HG02571 (cell line): ENCODE measurements at regions not wholly inside any gene's neighbourhood (a gene's known extent, or its start where the extent isn't known, plus 50 kb on each side); places are given as distances from the start of the nearest gene placed in this dataset.
"Not testable (repeated sequence)": the region's sequence is repeated elsewhere in the genome, so short reads cannot be mapped to it uniquely, and the experiment has no call there.

Source experiments
- ATAC-seq: cut with Tn5 transposase; IDR thresholded peaks from one replicate; pipeline ENCODE4 v1.9.1; 2021; ENCODE audit warnings: mild to moderate bottlenecking, moderate library complexity; ENCODE audit not compliant: unreplicated experiment

- ATAC-seq = no peak
These were observed 83.7 kb upstream of the CTDP1 start for GRCh38 chr18:79595876-79596374.

GRCh38 chr18:79596446-79597175 is 83.0 kb upstream of the CTDP1 start:
- no peak for ATAC-seq

GRCh38 chr18:79597176-79597830 is 82.3 kb upstream of the CTDP1 start:
- ATAC-seq = no peak

- ATAC-seq = no peak
These were observed 81.6 kb upstream of the CTDP1 start for GRCh38 chr18:79597831-79598632.

GRCh38 chr18:79598633-79599175 is 80.9 kb upstream of the CTDP1 start:
- ATAC-seq = no peak

- ATAC-seq = no peak
These were observed 80.1 kb upstream of the CTDP1 start for GRCh38 chr18:79599441-79599931.

GRCh38 chr18:79600141-79600540 is 79.5 kb upstream of the CTDP1 start:
- no peak for ATAC-seq

- ATAC-seq = no peak
These were observed 79.0 kb upstream of the CTDP1 start for GRCh38 chr18:79600596-79600995.

- no peak for ATAC-seq
These were observed 78.4 kb upstream of the CTDP1 start for GRCh38 chr18:79601234-79601633.

GRCh38 chr18:79603321-79604204 is 76.0 kb upstream of the CTDP1 start:
- ATAC-seq = no peak

GRCh38 chr18:79604205-79604912 is 75.2 kb upstream of the CTDP1 start:
- no peak for ATAC-seq

- no peak for ATAC-seq
These were observed 74.4 kb upstream of the CTDP1 start for GRCh38 chr18:79604913-79605880.

GRCh38 chr18:79606071-79606470 is 73.5 kb upstream of the CTDP1 start:
- ATAC-seq = not testable (repeated sequence)

GRCh38 chr18:79606621-79607331 is 72.8 kb upstream of the CTDP1 start:
- ATAC-seq = no peak

- ATAC-seq = no peak
These were observed 72.1 kb upstream of the CTDP1 start for GRCh38 chr18:79607361-79607952.

- no peak for ATAC-seq
These were observed 71.5 kb upstream of the CTDP1 start for GRCh38 chr18:79608069-79608468.

GRCh38 chr18:79608535-79608934 is 71.1 kb upstream of the CTDP1 start:
- ATAC-seq = no peak
